ENCODE measurements at regions not wholly inside any gene's neighbourhood (a gene's known extent, or its start where the extent isn't known, plus 50 kb on each side); places are given as distances from the start of the nearest gene placed in this dataset.

- Histone ChIP-seq H3K27ac (no peak overlapping the region), H2AFZ (replicated peaks) (no peak overlapping the region), H3K27me3 (no peaks in the 10 kb centered on the region), H3K36me3 (no peaks in the 10 kb centered on the region), H3K4me2 (peak overlapping the region; percentile 9), H3K9me3 (ENCODE audit: low read depth) (no peaks in the 10 kb centered on the region), H3K4me3 (no peak overlapping the region), H3K4me1 (peaks cover 37% of the 10 kb centered on the region), H3K79me2 (ENCODE audit: low read depth) (no peaks in the 10 kb centered on the region), H3F3A (ENCODE audit: low read depth) (no peaks in the 10 kb centered on the region), H3K9ac (no peak overlapping the region), H4K20me1 (ENCODE audit: low read depth) (no peaks in the 10 kb centered on the region)
- no peak for TF ChIP-seq CTCF (IDR thresholded peaks at IDR 0.05)
- TF ChIP-seq EZH2 (IDR thresholded peaks at IDR 0.05), result no peak
- TF ChIP-seq EZH2phosphoT487 (IDR thresholded peaks at IDR 0.05), result no peak
- Mint-ChIP-seq H3K27ac (no peak overlapping the region), H3K9me3 (peaks cover 3% of the 10 kb centered on the region), H3K36me3 (no peaks in the 10 kb centered on the region), H3K27me3 (ENCODE audit: insufficient read depth, low read depth) (peaks cover 4% of the 10 kb centered on the region), H3K4me1 (peaks cover 13% of the 10 kb centered on the region), H3K4me3 (no peak overlapping the region)
- DNase-seq (ENCODE audit: low spot score), result no peak
Measured at GRCh38 chr15:53251996-53252395, 461.9 kb upstream of the ONECUT1 start.

GRCh38 chr15:53251523-53251922 lies 461.4 kb upstream of the ONECUT1 start:
- Mint-ChIP-seq H3K4me3 (no peak overlapping the region), H3K9me3 (peaks cover 4% of the 10 kb centered on the region), H3K4me1 (peaks cover 15% of the 10 kb centered on the region), H3K27ac (no peak overlapping the region), H3K36me3 (no peaks in the 10 kb centered on the region), H3K27me3 (ENCODE audit: insufficient read depth, low read depth) (peaks cover 4% of the 10 kb centered on the region)
- H3K4me1 ChIP-seq, result peaks cover 37% of the 10 kb centered on the region
- H3K4me3 ChIP-seq, result no peak overlapping the region
- no peaks in the 10 kb centered on the region for H3K79me2 ChIP-seq (ENCODE audit: low read depth)
- no peak for DNase-seq (ENCODE audit: low spot score)
- no peak overlapping the region for H2AFZ ChIP-seq (replicated peaks)
- TF ChIP-seq CTCF (IDR thresholded peaks at IDR 0.05), result no peak
- TF ChIP-seq EZH2 (IDR thresholded peaks at IDR 0.05), result no peak
- TF ChIP-seq EZH2phosphoT487 (IDR thresholded peaks at IDR 0.05), result no peak
- no peaks in the 10 kb centered on the region for H3K36me3 ChIP-seq
- H4K20me1 ChIP-seq (ENCODE audit: low read depth), result no peaks in the 10 kb centered on the region
- H3K9me3 ChIP-seq (ENCODE audit: low read depth), result no peaks in the 10 kb centered on the region
- H3K27me3 ChIP-seq, result no peaks in the 10 kb centered on the region
- H3K4me2 ChIP-seq, result no peak overlapping the region
- H3F3A ChIP-seq (ENCODE audit: low read depth), result no peaks in the 10 kb centered on the region
- no peak overlapping the region for H3K27ac ChIP-seq
- H3K9ac ChIP-seq, result no peak overlapping the region

GRCh38 chr15:53247041-53247708 lies 457.0 kb upstream of the ONECUT1 start:
- Histone ChIP-seq H3F3A (ENCODE audit: low read depth) (no peaks in the 10 kb centered on the region), H3K27ac (no peak overlapping the region), H2AFZ (replicated peaks) (no peak overlapping the region), H3K4me2 (no peak overlapping the region), H4K20me1 (ENCODE audit: low read depth) (no peaks in the 10 kb centered on the region), H3K27me3 (no peaks in the 10 kb centered on the region), H3K36me3 (no peaks in the 10 kb centered on the region), H3K9ac (no peak overlapping the region), H3K4me1 (peaks cover 8% of the 10 kb centered on the region), H3K79me2 (ENCODE audit: low read depth) (no peaks in the 10 kb centered on the region), H3K4me3 (no peak overlapping the region), H3K9me3 (ENCODE audit: low read depth) (no peaks in the 10 kb centered on the region)
- Mint-ChIP-seq H3K4me1 (peaks cover 9% of the 10 kb centered on the region), H3K4me3 (no peak overlapping the region), H3K9me3 (peaks cover 4% of the 10 kb centered on the region), H3K27ac (no peak overlapping the region), H3K27me3 (ENCODE audit: insufficient read depth, low read depth) (peaks cover 4% of the 10 kb centered on the region), H3K36me3 (no peaks in the 10 kb centered on the region)
- no peak for DNase-seq (ENCODE audit: low spot score)
- TF ChIP-seq CTCF (IDR thresholded peaks at IDR 0.05) (no peak), EZH2 (IDR thresholded peaks at IDR 0.05) (no peak), EZH2phosphoT487 (IDR thresholded peaks at IDR 0.05) (no peak)
